Astrocyte (in vitro differentiated cells and primary cell): ENCODE measurements at regions not wholly inside any gene's neighbourhood (a gene's known extent, or its start where the extent isn't known, plus 50 kb on each side); places are given as distances from the start of the nearest gene placed in this dataset.

Source experiments
- DNase-seq: peaks from one replicate; pipeline ENCODE4 v3.0.0-alpha.2; 2010; ENCODE audit warnings: low read depth
- FAIRE-seq: peaks from 2 replicates; lab custom pipeline; 2011; peaks lifted over from hg19 to GRCh38; lab: Jason Lieb, UNC
- H2AFZ ChIP-seq: 2 replicates; pipeline ENCODE4 v1.6.0; 2012; ENCODE audit warnings: low read depth, low read length, inconsistent platforms
- H3K27ac ChIP-seq: 2 replicates; pipeline ENCODE4 v1.5.1; 2011; ENCODE audit warnings: low read depth, low read length, inconsistent platforms
- H3K27me3 ChIP-seq: 2 replicates; pipeline ENCODE4 v1.6.0; 2011; ENCODE audit warnings: low read length, inconsistent platforms; ENCODE audit not compliant: insufficient read depth
- H3K36me3 ChIP-seq: 2 replicates; pipeline ENCODE4 v1.5.1; 2011; ENCODE audit warnings: low read length, inconsistent platforms; ENCODE audit not compliant: insufficient read depth
- H3K4me1 ChIP-seq: 2 replicates; pipeline ENCODE4 v1.5.1; 2011; ENCODE audit warnings: low read length, inconsistent platforms; ENCODE audit not compliant: insufficient read depth
- H3K4me2 ChIP-seq: 2 replicates; pipeline ENCODE4 v1.6.0; 2012; ENCODE audit warnings: low read length, inconsistent platforms
- H3K4me3 ChIP-seq: 2 replicates; pipeline ENCODE4 v1.5.1; 2011; ENCODE audit warnings: low read depth, mild to moderate bottlenecking, low read length, inconsistent platforms; ENCODE audit not compliant: insufficient read depth
- H3K79me2 ChIP-seq: 2 replicates; pipeline ENCODE4 v1.6.0; 2012; ENCODE audit warnings: mild to moderate bottlenecking, low read length, inconsistent platforms; ENCODE audit not compliant: insufficient read depth
- H3K9ac ChIP-seq: 2 replicates; pipeline ENCODE4 v1.6.0; 2012; ENCODE audit warnings: mild to moderate bottlenecking, low read length, inconsistent platforms
- H3K9me3 ChIP-seq: 2 replicates; pipeline ENCODE4 v1.5.1; 2012; ENCODE audit warnings: low read depth, mild to moderate bottlenecking, low read length, inconsistent platforms; ENCODE audit not compliant: insufficient read depth
- H4K20me1 ChIP-seq: 2 replicates; pipeline ENCODE4 v1.6.0; 2012; ENCODE audit warnings: low read length, inconsistent platforms; ENCODE audit not compliant: insufficient read depth
- H3K27ac Mint-ChIP-seq: one replicate; pipeline ENCODE4 v1.8.0; 2021; ENCODE audit warnings: mild to moderate bottlenecking, mixed read lengths; ENCODE audit not compliant: unreplicated experiment
- H3K27me3 Mint-ChIP-seq: one replicate; pipeline ENCODE4 v1.8.0; 2021; ENCODE audit warnings: low read depth, mixed read lengths; ENCODE audit not compliant: unreplicated experiment
- H3K36me3 Mint-ChIP-seq: one replicate; pipeline ENCODE4 v1.8.0; 2021; ENCODE audit warnings: low read depth, mixed read lengths; ENCODE audit not compliant: unreplicated experiment
- H3K4me1 Mint-ChIP-seq: one replicate; pipeline ENCODE4 v1.8.0; 2021; ENCODE audit warnings: low read depth, mixed read lengths; ENCODE audit not compliant: unreplicated experiment
- H3K4me3 Mint-ChIP-seq: one replicate; pipeline ENCODE4 v1.8.0; 2021; ENCODE audit warnings: mild to moderate bottlenecking, moderate library complexity, mixed read lengths; ENCODE audit not compliant: unreplicated experiment
- H3K9me3 Mint-ChIP-seq: one replicate; pipeline ENCODE4 v1.8.0; 2021; ENCODE audit warnings: mild to moderate bottlenecking, mixed read lengths; ENCODE audit not compliant: unreplicated experiment
- CTCF ChIP-seq: IDR thresholded peaks from 2 replicates; pipeline ENCODE4 v1.5.1; 2011; ENCODE audit warnings: low read depth, mild to moderate bottlenecking, inconsistent platforms, low read length, moderate library complexity; ENCODE audit not compliant: insufficient read depth
- EZH2 ChIP-seq: IDR thresholded peaks from 2 replicates; pipeline ENCODE4 v1.6.1; 2012; ENCODE audit warnings: mild to moderate bottlenecking, low read length, inconsistent platforms; ENCODE audit not compliant: insufficient read depth

GRCh38 chr6:11327961-11328360, 95.5 kb upstream of the NEDD9 start:
- Histone ChIP-seq H3K9me3 (no peaks in the 10 kb centered on the region), H3K4me3 (no peak overlapping the region), H3K4me1 (peaks cover 11% of the 10 kb centered on the region), H4K20me1 (no peaks in the 10 kb centered on the region), H3K36me3 (no peaks in the 10 kb centered on the region), H3K27ac (peak overlapping the region; percentile 28), H3K9ac (no peak overlapping the region), H2AFZ (peak overlapping the region; percentile 30), H3K27me3 (no peaks in the 10 kb centered on the region), H3K79me2 (no peaks in the 10 kb centered on the region), H3K4me2 (no peak overlapping the region)
- H3K9me3 Mint-ChIP-seq, result no peaks in the 10 kb centered on the region
- DNase-seq (no peak), FAIRE-seq (no peak)
- no peak overlapping the region for H3K27ac Mint-ChIP-seq
- no peaks in the 10 kb centered on the region for H3K36me3 Mint-ChIP-seq
- peaks cover 32% of the 10 kb centered on the region for H3K4me1 Mint-ChIP-seq
- TF ChIP-seq EZH2 (no peak), CTCF (no peak)
- H3K4me3 Mint-ChIP-seq, result no peak overlapping the region
- H3K27me3 Mint-ChIP-seq, result peaks cover 4% of the 10 kb centered on the region

- H3K36me3 Mint-ChIP-seq, result no peaks in the 10 kb centered on the region
- Histone ChIP-seq H3K4me3 (no peak overlapping the region), H3K4me2 (no peak overlapping the region), H3K79me2 (no peaks in the 10 kb centered on the region), H3K36me3 (no peaks in the 10 kb centered on the region), H4K20me1 (no peaks in the 10 kb centered on the region), H2AFZ (no peak overlapping the region), H3K9me3 (no peaks in the 10 kb centered on the region), H3K9ac (no peak overlapping the region), H3K4me1 (peaks cover 18% of the 10 kb centered on the region), H3K27me3 (no peaks in the 10 kb centered on the region), H3K27ac (no peak overlapping the region)
- FAIRE-seq (no peak), DNase-seq (no peak)
- H3K4me3 Mint-ChIP-seq, result no peak overlapping the region
- H3K27ac Mint-ChIP-seq, result no peak overlapping the region
- H3K9me3 Mint-ChIP-seq, result no peaks in the 10 kb centered on the region
- no peaks in the 10 kb centered on the region for H3K27me3 Mint-ChIP-seq
- peaks cover 32% of the 10 kb centered on the region for H3K4me1 Mint-ChIP-seq
- no peak for TF ChIP-seq EZH2
- no peak for TF ChIP-seq CTCF
Observed at GRCh38 chr6:11326116-11326515, 93.6 kb upstream of the NEDD9 start.

GRCh38 chr6:11324453-11325015, 92.1 kb upstream of the NEDD9 start:
- no peak for FAIRE-seq
- no peak overlapping the region for H2AFZ ChIP-seq
- no peak overlapping the region for H3K27ac Mint-ChIP-seq
- H4K20me1 ChIP-seq, result no peaks in the 10 kb centered on the region
- TF ChIP-seq CTCF (no peak), EZH2 (no peak)
- no peak overlapping the region for H3K4me3 ChIP-seq
- H3K9me3 ChIP-seq, result no peaks in the 10 kb centered on the region
- H3K4me3 Mint-ChIP-seq, result peak overlapping the region; percentile 29
- H3K9me3 Mint-ChIP-seq, result no peaks in the 10 kb centered on the region
- H3K79me2 ChIP-seq, result no peaks in the 10 kb centered on the region
- no peak overlapping the region for H3K4me2 ChIP-seq
- no peak overlapping the region for H3K27ac ChIP-seq
- H3K36me3 ChIP-seq, result no peaks in the 10 kb centered on the region
- no peaks in the 10 kb centered on the region for H3K27me3 ChIP-seq
- peaks cover 20% of the 10 kb centered on the region for H3K4me1 ChIP-seq
- H3K27me3 Mint-ChIP-seq, result no peaks in the 10 kb centered on the region
- H3K9ac ChIP-seq, result no peak overlapping the region
- no peaks in the 10 kb centered on the region for H3K36me3 Mint-ChIP-seq
- peaks cover 34% of the 10 kb centered on the region for H3K4me1 Mint-ChIP-seq
- DNase-seq, result no peak
